ENCODE measurements at regions not wholly inside any gene's neighbourhood (a gene's known extent, or its start where the extent isn't known, plus 50 kb on each side); places are given as distances from the start of the nearest gene placed in this dataset.
"Not testable (repeated sequence)": the region's sequence is repeated elsewhere in the genome, so short reads cannot be mapped to it uniquely, and the experiment has no call there.

GRCh38 chr9:18059447-18059846 is 414.5 kb upstream of the ADAMTSL1 start:
- no peak for TF ChIP-seq CTCF (IDR thresholded peaks at IDR 0.05)
- no peak for TF ChIP-seq POLR2A (IDR thresholded peaks at IDR 0.05)
- 79 to 86% methylated on average over 1 of the region's 1 CpG for WGBS, 2 donors
- intact Hi-C loops (cut with DNase I; ENCODE audit: low total_unique reads): no loop called here
- DNase-seq (ENCODE audit: low spot score in 2 of 2): no peak
- no peak overlapping the region for H3K4me3 ChIP-seq (ENCODE audit: low read depth, poor library complexity, severe bottlenecking)

- DNase-seq (ENCODE audit: low spot score in 2 of 2): no peak
- H3K4me3 ChIP-seq (ENCODE audit: low read depth, poor library complexity, severe bottlenecking): no peak overlapping the region
- intact Hi-C loops (cut with DNase I; ENCODE audit: low total_unique reads): no loop called here
- WGBS, 2 donors: 48 to 53% methylated on average over 3 of the region's 3 CpGs
- TF ChIP-seq POLR2A (IDR thresholded peaks at IDR 0.05): no peak
Observed at GRCh38 chr9:18060269-18060934, 413.6 kb upstream of the ADAMTSL1 start.

- no peak for TF ChIP-seq CTCF (IDR thresholded peaks at IDR 0.05)
- TF ChIP-seq POLR2A (IDR thresholded peaks at IDR 0.05): no peak
- no peak overlapping the region for H3K4me3 ChIP-seq (ENCODE audit: low read depth, poor library complexity, severe bottlenecking)
- no peak for DNase-seq (ENCODE audit: low spot score in 2 of 2)
- intact Hi-C loops (cut with DNase I; ENCODE audit: low total_unique reads): no loop called here
Observed at GRCh38 chr9:18061332-18061731, 412.6 kb upstream of the ADAMTSL1 start.

- intact Hi-C loops (cut with DNase I; ENCODE audit: low total_unique reads): no loop called here
Observed at GRCh38 chr9:18061856-18062255, 412.1 kb upstream of the ADAMTSL1 start.

GRCh38 chr9:18063856-18064390 is 410.0 kb upstream of the ADAMTSL1 start:
- intact Hi-C loops (cut with DNase I; ENCODE audit: low total_unique reads): no loop called here
- TF ChIP-seq POLR2A (IDR thresholded peaks at IDR 0.05) (no peak), CTCF (IDR thresholded peaks at IDR 0.05) (no peak)
- WGBS, 2 donors: 46 to 53% methylated on average over 6 of the region's 6 CpGs
- DNase-seq (ENCODE audit: low spot score in 2 of 2): no peak
- H3K4me3 ChIP-seq (ENCODE audit: low read depth, poor library complexity, severe bottlenecking): no peak overlapping the region

More at GRCh38 chr9:18061856-18062255, 412.1 kb upstream of the ADAMTSL1 start:
- DNase-seq (ENCODE audit: low spot score in 2 of 2): no peak
- no peak overlapping the region for H3K4me3 ChIP-seq (ENCODE audit: low read depth, poor library complexity, severe bottlenecking)
- WGBS, 2 donors: 47 to 69% methylated on average over 2 of the region's 2 CpGs
- TF ChIP-seq CTCF (IDR thresholded peaks at IDR 0.05): no peak
- no peak for TF ChIP-seq POLR2A (IDR thresholded peaks at IDR 0.05)

- not testable (repeated sequence) for H3K4me3 ChIP-seq (ENCODE audit: low read depth, poor library complexity, severe bottlenecking); DNase-seq (ENCODE audit: low spot score in 2 of 2)
- WGBS, 2 donors: 95 to 98% methylated on average over 2 of the region's 2 CpGs
Observed at GRCh38 chr9:18066608-18067007, 407.3 kb upstream of the ADAMTSL1 start.

DNA sequence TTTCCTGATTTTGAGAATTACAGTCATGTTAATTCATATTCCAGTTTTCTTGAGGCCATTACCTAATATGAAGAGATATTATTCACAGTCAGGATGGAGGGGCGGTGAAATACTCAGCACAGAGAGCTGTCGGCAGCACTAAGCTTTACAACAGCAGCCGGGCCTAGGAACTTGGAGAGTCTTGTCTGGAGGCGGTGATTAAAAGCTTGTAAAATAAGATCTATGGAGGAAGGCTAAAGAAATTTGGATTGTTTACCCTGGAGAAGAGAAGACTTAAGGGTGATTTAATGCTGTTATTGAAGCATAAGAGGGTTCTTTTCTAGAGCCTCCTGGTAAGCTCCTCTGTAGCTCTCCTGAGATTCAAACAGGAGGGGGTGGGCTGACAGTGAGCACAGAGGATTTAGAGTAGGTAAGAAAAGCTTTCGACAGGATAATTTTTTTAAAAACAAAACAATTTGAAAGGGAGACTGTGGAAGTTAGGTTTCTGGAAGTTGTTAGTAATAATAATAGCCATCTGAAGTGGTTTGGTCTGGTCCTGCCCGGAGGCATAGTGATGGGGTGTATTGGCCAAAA is 406.3 kb upstream of the ADAMTSL1 start:
- WGBS, 2 donors: 73 to 80% methylated on average over 6 of the region's 6 CpGs
- no peak overlapping the region for H3K4me3 ChIP-seq (ENCODE audit: low read depth, poor library complexity, severe bottlenecking)
- no peak for DNase-seq (ENCODE audit: low spot score in 2 of 2)
- TF ChIP-seq CTCF (IDR thresholded peaks at IDR 0.05) (no peak), POLR2A (IDR thresholded peaks at IDR 0.05) (no peak)
- intact Hi-C loops (cut with DNase I; ENCODE audit: low total_unique reads): no loop called here

More at GRCh38 chr9:18066608-18067007, 407.3 kb upstream of the ADAMTSL1 start:
- intact Hi-C loops (cut with DNase I; ENCODE audit: low total_unique reads): not testable (repeated sequence)
